ENCODE measurements at regions not wholly inside any gene's neighbourhood (a gene's known extent, or its start where the extent isn't known, plus 50 kb on each side); places are given as distances from the start of the nearest gene placed in this dataset.

DNA sequence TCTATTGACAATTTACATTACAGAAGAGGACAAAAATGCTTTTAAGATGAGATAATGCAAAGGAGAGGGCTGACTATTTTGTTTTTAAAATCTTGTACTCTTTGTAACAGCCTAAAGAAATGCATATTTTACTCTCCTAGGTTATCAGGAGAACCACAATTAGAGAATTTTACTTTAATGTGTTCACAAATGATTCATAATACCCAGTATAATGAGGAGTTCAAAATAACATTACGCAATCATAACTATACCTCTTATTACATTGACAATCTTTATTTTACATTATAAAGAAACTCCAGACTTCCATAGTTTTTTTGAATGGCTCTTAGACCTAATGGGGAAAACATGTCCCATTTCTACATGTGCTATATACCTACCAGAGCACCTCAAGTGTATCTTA lies 1089.7 kb downstream of the PCDH17 start:
- ChIA-PET CTCF (no interaction called here), POLR2A (no interaction called here)
- no peaks in the 10 kb centered on the region for H3K4me1 ChIP-seq (ENCODE audit: control insufficient read depth in 2 of 2, insufficient read depth in 2 of 2, low read length in 2 of 2)
- intact Hi-C loops (cut with micrococcal nuclease) = no loop called here
- no peaks in the 10 kb centered on the region for H3K36me3 ChIP-seq (replicated peaks in 1 of 2; ENCODE audit: control extremely low read depth in 1 of 2, control insufficient read depth in 1 of 2, extremely low read depth in 1 of 2, insufficient read depth in 2 of 2, low read length in 1 of 2)
- no peak overlapping the region for H3K9ac ChIP-seq (ENCODE audit: low read length)
- no peak overlapping the region for H3K27ac ChIP-seq (ENCODE audit: low read length in 2 of 2)
- no peak overlapping the region for H3K4me3 ChIP-seq (ENCODE audit: control extremely low read depth in 1 of 5, extremely low read depth in 1 of 5, insufficient read depth in 1 of 5, low read depth in 2 of 5, low read length in 4 of 5)
- no peaks in the 10 kb centered on the region for H3K79me2 ChIP-seq (ENCODE audit: control insufficient read depth, insufficient read depth, low read length)
- H3K27me3 ChIP-seq (replicated peaks in 1 of 4; ENCODE audit: control extremely low read depth in 1 of 4, control insufficient read depth in 3 of 4, insufficient read depth in 4 of 4, low read length in 3 of 4) = no peaks in the 10 kb centered on the region
- no peak overlapping the region for H3K4me2 ChIP-seq (replicated peaks; ENCODE audit: low read depth, low read length, poor library complexity, severe bottlenecking)
- Mint-ChIP-seq H3K27ac (no peak overlapping the region), H3K4me1 (no peaks in the 10 kb centered on the region), H3K9me3 (ENCODE audit: insufficient read depth) (no peaks in the 10 kb centered on the region), H3K4me3 (no peak overlapping the region), H3K27me3 (no peaks in the 10 kb centered on the region)
- WGBS (ENCODE audit: insufficient coverage) = no CpG with 5 or more reads among the region's 1 CpG
- ATAC-seq (ENCODE audit: low read depth) (no peak), DNase-seq (no peak)
- no peak for TF ChIP-seq EZH2 (IDR thresholded peaks at IDR 0.05; ENCODE audit: borderline replicate concordance, insufficient read depth, low read depth, low read length, poor library complexity, severe bottlenecking)
- TF ChIP-seq, protein P1, sequence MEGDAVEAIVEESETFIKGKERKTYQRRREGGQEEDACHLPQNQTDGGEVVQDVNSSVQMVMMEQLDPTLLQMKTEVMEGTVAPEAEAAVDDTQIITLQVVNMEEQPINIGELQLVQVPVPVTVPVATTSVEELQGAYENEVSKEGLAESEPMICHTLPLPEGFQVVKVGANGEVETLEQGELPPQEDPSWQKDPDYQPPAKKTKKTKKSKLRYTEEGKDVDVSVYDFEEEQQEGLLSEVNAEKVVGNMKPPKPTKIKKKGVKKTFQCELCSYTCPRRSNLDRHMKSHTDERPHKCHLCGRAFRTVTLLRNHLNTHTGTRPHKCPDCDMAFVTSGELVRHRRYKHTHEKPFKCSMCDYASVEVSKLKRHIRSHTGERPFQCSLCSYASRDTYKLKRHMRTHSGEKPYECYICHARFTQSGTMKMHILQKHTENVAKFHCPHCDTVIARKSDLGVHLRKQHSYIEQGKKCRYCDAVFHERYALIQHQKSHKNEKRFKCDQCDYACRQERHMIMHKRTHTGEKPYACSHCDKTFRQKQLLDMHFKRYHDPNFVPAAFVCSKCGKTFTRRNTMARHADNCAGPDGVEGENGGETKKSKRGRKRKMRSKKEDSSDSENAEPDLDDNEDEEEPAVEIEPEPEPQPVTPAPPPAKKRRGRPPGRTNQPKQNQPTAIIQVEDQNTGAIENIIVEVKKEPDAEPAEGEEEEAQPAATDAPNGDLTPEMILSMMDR (IDR thresholded peaks at IDR 0.05) = no peak
- no peak overlapping the region for H2AFZ ChIP-seq (ENCODE audit: insufficient read depth, low read depth, low read length, poor library complexity, severe bottlenecking)
- H3K9me3 ChIP-seq (ENCODE audit: control extremely low read depth in 1 of 3, control insufficient read depth in 2 of 3, insufficient read depth in 1 of 3, low read length in 2 of 3) = peaks cover 0 to 4% (median 0%) of the 10 kb centered on the region in 3 donors
- no peaks in the 10 kb centered on the region for H4K20me1 ChIP-seq (ENCODE audit: control insufficient read depth, insufficient read depth, low read length, poor library complexity, severe bottlenecking)

DNA sequence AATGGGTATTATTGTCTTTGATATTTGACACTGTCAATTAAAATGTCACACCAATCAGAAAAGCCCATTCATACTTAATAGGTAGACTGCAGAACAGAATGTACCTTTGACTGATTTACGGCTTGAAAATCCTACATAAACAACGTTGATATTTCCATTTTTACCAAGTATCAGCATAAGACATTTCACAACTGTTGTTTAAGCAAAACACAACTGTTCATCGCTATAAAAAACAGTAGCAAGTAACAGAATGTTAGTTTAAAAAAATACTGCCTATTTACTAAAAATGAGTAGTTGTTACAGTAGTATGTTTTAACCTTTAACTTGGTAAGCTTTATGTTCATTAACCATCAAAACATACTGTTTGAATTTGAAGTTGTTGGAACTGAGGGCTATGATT lies 1096.6 kb downstream of the PCDH17 start:
- 60% methylated on average over 2 of the region's 3 CpGs for WGBS (ENCODE audit: insufficient coverage)
- Mint-ChIP-seq H3K4me3 (no peak overlapping the region), H3K9me3 (ENCODE audit: insufficient read depth) (peaks cover 2% of the 10 kb centered on the region), H3K27ac (no peak overlapping the region), H3K4me1 (no peaks in the 10 kb centered on the region), H3K27me3 (no peaks in the 10 kb centered on the region)
- intact Hi-C loops (cut with micrococcal nuclease) = no loop called here
- H3K4me1 ChIP-seq (ENCODE audit: control insufficient read depth in 2 of 2, insufficient read depth in 2 of 2, low read length in 2 of 2) = no peaks in the 10 kb centered on the region
- no peak for TF ChIP-seq EZH2 (IDR thresholded peaks at IDR 0.05; ENCODE audit: borderline replicate concordance, insufficient read depth, low read depth, low read length, poor library complexity, severe bottlenecking)
- TF ChIP-seq, protein P1 (IDR thresholded peaks at IDR 0.05) = no peak
- no peak for ATAC-seq (ENCODE audit: low read depth)
- no peak overlapping the region for H3K27ac ChIP-seq (ENCODE audit: low read length in 2 of 2)
- no peak overlapping the region for H2AFZ ChIP-seq (ENCODE audit: insufficient read depth, low read depth, low read length, poor library complexity, severe bottlenecking)
- POLR2A ChIA-PET = no interaction called here
- CTCF ChIA-PET = no interaction called here
- peaks cover 0 to 4% (median 0%) of the 10 kb centered on the region in 3 donors for H3K9me3 ChIP-seq (ENCODE audit: control extremely low read depth in 1 of 3, control insufficient read depth in 2 of 3, insufficient read depth in 1 of 3, low read length in 2 of 3)
- no peaks in the 10 kb centered on the region for H3K79me2 ChIP-seq (ENCODE audit: control insufficient read depth, insufficient read depth, low read length)
- H3K36me3 ChIP-seq (replicated peaks in 1 of 2; ENCODE audit: control extremely low read depth in 1 of 2, control insufficient read depth in 1 of 2, extremely low read depth in 1 of 2, insufficient read depth in 2 of 2, low read length in 1 of 2) = no peaks in the 10 kb centered on the region
- no peak overlapping the region for H3K4me2 ChIP-seq (replicated peaks; ENCODE audit: low read depth, low read length, poor library complexity, severe bottlenecking)
- no peak overlapping the region for H3K9ac ChIP-seq (ENCODE audit: low read length)
- H3K4me3 ChIP-seq (ENCODE audit: control extremely low read depth in 1 of 5, extremely low read depth in 1 of 5, insufficient read depth in 1 of 5, low read depth in 2 of 5, low read length in 4 of 5) = no peak overlapping the region
- H4K20me1 ChIP-seq (ENCODE audit: control insufficient read depth, insufficient read depth, low read length, poor library complexity, severe bottlenecking) = no peaks in the 10 kb centered on the region
- DNase-seq = no peak
- H3K27me3 ChIP-seq (replicated peaks in 1 of 4; ENCODE audit: control extremely low read depth in 1 of 4, control insufficient read depth in 3 of 4, insufficient read depth in 4 of 4, low read length in 3 of 4) = no peaks in the 10 kb centered on the region
